Parathyroid adenoma (tissue), 2 donors: ENCODE measurements at regions not wholly inside any gene's neighbourhood (a gene's known extent, or its start where the extent isn't known, plus 50 kb on each side); places are given as distances from the start of the nearest gene placed in this dataset.

Source experiments
- H2AFZ ChIP-seq: fragments of 300-600 bp; sonication (generic); one replicate; pipeline ENCODE4 v1.7.0; 2017; ENCODE audit warnings: antibody characterized with exemption, mild to moderate bottlenecking
- H3K27ac ChIP-seq: fragments of 300-600 bp; sonication (generic); one replicate; pipeline ENCODE4 v1.7.0; 2017
- H3K27me3 ChIP-seq: fragments of 300-600 bp; sonication (generic); one replicate; pipeline ENCODE4 v1.7.0; 2017; ENCODE audit warnings: low read length; ENCODE audit not compliant: control insufficient read depth, insufficient read depth
- H3K36me3 ChIP-seq: fragments of 300-600 bp; sonication (generic); one replicate; pipeline ENCODE4 v1.7.0; 2017; ENCODE audit warnings: low read length; ENCODE audit not compliant: control insufficient read depth, insufficient read depth
- H3K4me1 ChIP-seq: fragments of 300-600 bp; sonication (generic); one replicate; pipeline ENCODE4 v1.7.0; 2017; ENCODE audit warnings: control low read depth
- H3K4me2 ChIP-seq: fragments of 300-600 bp; sonication (generic); one replicate; pipeline ENCODE4 v1.7.0; 2017; ENCODE audit warnings: low read length
- H3K4me3 ChIP-seq: fragments of 300-600 bp; sonication (generic); one replicate; pipeline ENCODE4 v1.7.0; 2017; ENCODE audit warnings: low read depth, low read length
- H3K79me2 ChIP-seq: fragments of 300-600 bp; sonication (generic); one replicate; pipeline ENCODE4 v1.7.0; 2017; ENCODE audit warnings: control low read depth
- H3K9ac ChIP-seq: fragments of 300-600 bp; sonication (generic); one replicate; pipeline ENCODE4 v1.7.0; 2017; ENCODE audit warnings: mild to moderate bottlenecking
- H3K9me3 ChIP-seq: fragments of 300-600 bp; sonication (generic); one replicate; pipeline ENCODE4 v1.7.0; 2017; ENCODE audit warnings: low read length; ENCODE audit not compliant: control insufficient read depth
- TF ChIP-seq, protein P1 (sequence below): fragments of 300-600 bp; sonication (generic); IDR thresholded peaks from one replicate; pipeline ENCODE4 v1.7.0; 2017; ENCODE audit warnings: antibody characterized with exemption, mild to moderate bottlenecking
- donor health status: primary hyperparathyroidism.

DNA sequence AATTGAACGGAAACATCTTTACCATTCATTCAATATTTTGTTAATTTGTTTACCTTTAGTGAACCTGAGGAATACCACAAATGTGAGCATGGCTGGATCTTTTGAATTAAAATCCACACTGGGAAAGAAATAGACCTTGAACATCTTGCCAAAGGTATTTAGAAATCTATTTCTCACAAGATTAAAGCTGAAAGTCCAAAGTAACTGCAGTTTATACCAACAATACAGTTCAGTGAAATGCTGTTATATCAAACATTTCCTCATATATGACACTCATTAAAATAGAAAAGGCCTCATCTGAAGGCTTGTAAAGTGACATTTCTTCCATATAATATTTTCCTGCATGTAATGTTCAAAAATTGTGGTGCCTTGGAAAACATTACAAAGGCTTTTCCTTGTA lies 166.5 kb upstream of the HAND2 start:
- Histone ChIP-seq H3K27me3 (no peaks in the 10 kb centered on the region), H2AFZ (no peak overlapping the region), H3K79me2 (no peaks in the 10 kb centered on the region), H3K9ac (no peak overlapping the region), H3K9me3 (no peaks in the 10 kb centered on the region), H3K27ac (no peak overlapping the region), H3K4me3 (no peak overlapping the region), H3K4me1 (no peaks in the 10 kb centered on the region), H3K36me3 (no peaks in the 10 kb centered on the region), H3K4me2 (no peak overlapping the region)
- TF ChIP-seq, protein P1, sequence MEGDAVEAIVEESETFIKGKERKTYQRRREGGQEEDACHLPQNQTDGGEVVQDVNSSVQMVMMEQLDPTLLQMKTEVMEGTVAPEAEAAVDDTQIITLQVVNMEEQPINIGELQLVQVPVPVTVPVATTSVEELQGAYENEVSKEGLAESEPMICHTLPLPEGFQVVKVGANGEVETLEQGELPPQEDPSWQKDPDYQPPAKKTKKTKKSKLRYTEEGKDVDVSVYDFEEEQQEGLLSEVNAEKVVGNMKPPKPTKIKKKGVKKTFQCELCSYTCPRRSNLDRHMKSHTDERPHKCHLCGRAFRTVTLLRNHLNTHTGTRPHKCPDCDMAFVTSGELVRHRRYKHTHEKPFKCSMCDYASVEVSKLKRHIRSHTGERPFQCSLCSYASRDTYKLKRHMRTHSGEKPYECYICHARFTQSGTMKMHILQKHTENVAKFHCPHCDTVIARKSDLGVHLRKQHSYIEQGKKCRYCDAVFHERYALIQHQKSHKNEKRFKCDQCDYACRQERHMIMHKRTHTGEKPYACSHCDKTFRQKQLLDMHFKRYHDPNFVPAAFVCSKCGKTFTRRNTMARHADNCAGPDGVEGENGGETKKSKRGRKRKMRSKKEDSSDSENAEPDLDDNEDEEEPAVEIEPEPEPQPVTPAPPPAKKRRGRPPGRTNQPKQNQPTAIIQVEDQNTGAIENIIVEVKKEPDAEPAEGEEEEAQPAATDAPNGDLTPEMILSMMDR: no peak

DNA sequence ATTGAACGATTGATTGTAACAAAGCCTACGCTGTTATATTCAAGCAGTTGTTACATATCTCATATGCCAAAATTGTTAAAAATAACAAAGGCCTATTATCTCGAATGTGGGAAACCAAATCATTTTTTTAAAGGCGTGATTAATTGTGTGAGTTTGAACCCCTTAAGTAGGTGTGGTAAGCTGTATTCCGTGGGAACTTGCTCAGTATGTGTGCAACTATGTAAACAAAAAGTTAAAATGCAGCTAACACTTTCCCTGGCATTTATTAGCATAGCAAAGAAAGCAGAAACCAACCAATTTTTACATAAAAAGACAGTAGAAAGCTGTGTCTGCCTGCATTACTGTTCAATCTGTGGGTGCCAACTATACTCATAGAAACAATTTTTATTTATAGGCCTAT lies 166.0 kb upstream of the HAND2 start:
- no peaks in the 10 kb centered on the region for H3K9me3 ChIP-seq
- H3K79me2 ChIP-seq: no peaks in the 10 kb centered on the region
- no peak overlapping the region for H3K4me3 ChIP-seq
- no peaks in the 10 kb centered on the region for H3K36me3 ChIP-seq
- no peak overlapping the region for H2AFZ ChIP-seq
- H3K4me2 ChIP-seq: no peak overlapping the region
- TF ChIP-seq, protein P1: no peak
- H3K9ac ChIP-seq: no peak overlapping the region
- H3K27me3 ChIP-seq: no peaks in the 10 kb centered on the region
- H3K4me1 ChIP-seq: no peaks in the 10 kb centered on the region
- no peak overlapping the region for H3K27ac ChIP-seq

DNA sequence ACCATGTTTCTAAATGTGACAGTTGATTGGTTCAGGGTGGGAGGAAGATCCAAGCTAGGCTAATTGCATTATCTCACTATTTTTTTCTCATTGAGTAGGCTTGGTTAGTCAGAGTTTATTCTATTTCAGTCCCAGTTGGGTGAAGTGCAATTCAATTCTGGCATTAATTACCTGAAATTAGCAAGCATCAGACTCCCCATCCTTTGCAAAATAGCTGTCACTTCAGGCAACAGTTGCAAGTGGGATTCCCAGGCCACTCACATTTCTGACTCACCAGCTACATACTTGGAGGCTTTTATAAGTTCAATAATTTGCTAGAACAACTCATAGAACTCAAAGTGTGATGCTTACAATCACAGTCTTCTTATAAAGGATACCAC lies 155.8 kb upstream of the HAND2 start:
- H2AFZ ChIP-seq: no peak overlapping the region
- no peaks in the 10 kb centered on the region for H3K9me3 ChIP-seq
- H3K79me2 ChIP-seq: no peaks in the 10 kb centered on the region
- no peak overlapping the region for H3K4me3 ChIP-seq
- no peaks in the 10 kb centered on the region for H3K4me1 ChIP-seq
- H3K9ac ChIP-seq: no peak overlapping the region
- H3K27ac ChIP-seq: no peak overlapping the region
- H3K27me3 ChIP-seq: no peaks in the 10 kb centered on the region
- H3K36me3 ChIP-seq: no peaks in the 10 kb centered on the region
- no peak overlapping the region for H3K4me2 ChIP-seq
- TF ChIP-seq, protein P1: no peak

DNA sequence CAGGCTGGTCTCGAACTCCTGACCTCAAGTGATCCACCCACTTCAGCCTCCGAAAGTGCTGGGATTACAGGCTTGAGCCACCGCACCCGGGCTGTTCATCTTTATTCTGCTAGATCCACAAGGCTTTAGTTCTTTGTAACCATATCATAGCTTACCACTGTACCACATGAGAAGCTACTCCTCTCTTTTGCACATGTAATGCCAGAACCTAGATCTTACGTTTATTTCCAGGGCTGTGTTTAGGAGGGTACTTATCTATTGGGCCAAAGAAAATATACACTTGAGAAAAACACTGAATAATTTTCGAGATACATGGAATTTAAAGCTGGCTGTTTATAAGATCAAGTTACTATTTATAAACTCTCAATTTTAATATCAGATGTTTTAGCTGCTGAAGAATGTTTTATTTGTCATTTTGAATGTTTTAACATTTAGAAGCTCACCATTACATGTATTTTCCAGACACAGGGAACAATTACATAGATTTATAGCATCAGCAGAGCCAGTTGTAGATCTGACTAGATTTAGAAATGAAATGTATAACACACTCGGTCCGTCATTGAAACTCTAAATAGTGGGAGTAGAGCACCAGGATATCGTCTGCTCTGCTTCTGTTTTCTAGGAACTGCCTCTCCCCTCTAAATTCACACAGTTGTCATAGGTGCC lies 155.3 kb upstream of the HAND2 start:
- Histone ChIP-seq H3K9me3 (no peaks in the 10 kb centered on the region), H3K27me3 (no peaks in the 10 kb centered on the region), H3K4me2 (no peak overlapping the region), H3K4me1 (no peaks in the 10 kb centered on the region), H3K9ac (no peak overlapping the region), H2AFZ (no peak overlapping the region), H3K27ac (no peak overlapping the region), H3K79me2 (no peaks in the 10 kb centered on the region), H3K36me3 (no peaks in the 10 kb centered on the region), H3K4me3 (no peak overlapping the region)
- TF ChIP-seq, protein P1: no peak

DNA sequence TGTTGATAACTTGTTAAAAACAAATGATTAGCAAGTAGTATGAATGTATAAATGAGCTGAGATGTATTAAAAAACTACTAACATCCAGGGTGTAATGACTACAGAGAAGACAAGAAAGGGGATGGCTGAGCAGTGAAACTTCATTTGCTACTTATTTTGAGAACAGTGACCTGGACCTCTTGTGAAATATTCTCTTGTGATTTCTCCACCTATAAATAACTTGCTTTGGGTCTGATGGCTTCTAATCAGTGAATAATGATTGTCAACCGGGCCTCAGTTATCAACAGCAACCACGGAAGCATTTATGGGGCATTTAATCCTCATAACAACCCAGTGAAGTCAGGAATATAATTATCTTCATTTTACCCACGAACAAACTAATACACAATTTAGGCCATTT lies 154.2 kb upstream of the HAND2 start:
- no peak overlapping the region for H3K27ac ChIP-seq

More for the DNA sequence above, 154.2 kb upstream of the HAND2 start:
- TF ChIP-seq, protein P1: no peak
- Histone ChIP-seq H3K79me2 (no peaks in the 10 kb centered on the region), H3K9me3 (no peaks in the 10 kb centered on the region), H2AFZ (no peak overlapping the region), H3K27me3 (no peaks in the 10 kb centered on the region), H3K4me3 (no peak overlapping the region), H3K4me2 (no peak overlapping the region), H3K9ac (no peak overlapping the region), H3K4me1 (no peaks in the 10 kb centered on the region), H3K36me3 (no peaks in the 10 kb centered on the region)
